GM12892 (cell line): ENCODE measurements at regions not wholly inside any gene's neighbourhood (a gene's known extent, or its start where the extent isn't known, plus 50 kb on each side); places are given as distances from the start of the nearest gene placed in this dataset.

Experiments
- POLR2AphosphoS5 ChIP-seq: IDR thresholded peaks from 2 replicates; pipeline ENCODE4 v1.6.1; 2011; ENCODE audit warnings: low read depth, low read length, control low read depth
- TAF1 ChIP-seq: IDR thresholded peaks from 2 replicates; pipeline ENCODE4 v1.6.1; 2011; ENCODE audit warnings: low read depth, mild to moderate bottlenecking, control low read depth, low read length, borderline replicate concordance

DNA sequence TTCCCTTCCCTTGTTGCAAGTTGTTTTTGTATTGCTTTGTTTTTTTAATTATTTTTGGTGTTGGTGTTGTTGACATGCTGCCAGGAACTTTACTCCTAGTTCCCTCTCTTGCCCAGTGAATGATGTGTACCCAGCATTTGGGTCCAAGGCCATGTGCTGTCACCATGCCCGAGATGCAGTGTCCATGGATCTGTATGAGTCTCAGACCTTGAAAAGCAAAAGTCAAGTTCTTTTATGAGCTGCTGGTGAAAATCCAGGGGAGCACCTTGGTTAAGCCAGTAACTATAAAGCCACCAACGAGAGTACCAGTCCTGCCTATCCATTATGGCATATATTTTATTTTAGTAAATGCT lies 236.4 kb downstream of the BCL11A start:
- TF ChIP-seq POLR2AphosphoS5 (no peak), TAF1 (no peak)
